ENCODE measurements at regions not wholly inside any gene's neighbourhood (a gene's known extent, or its start where the extent isn't known, plus 50 kb on each side); places are given as distances from the start of the nearest gene placed in this dataset.

GRCh38 chr5:173495225-173495904 lies 121.1 kb downstream of the BOD1 start:
- no peak for TF ChIP-seq CTCF (IDR thresholded peaks at IDR 0.05)
- no peak for TF ChIP-seq POLR2A (IDR thresholded peaks at IDR 0.05)
